H9 (cell line): ENCODE measurements at regions not wholly inside any gene's neighbourhood (a gene's known extent, or its start where the extent isn't known, plus 50 kb on each side); places are given as distances from the start of the nearest gene placed in this dataset.

Source experiments
- DNase-seq: peaks from one replicate; pipeline ENCODE4 v3.0.0-alpha.2; 2017
- H2AFZ ChIP-seq: one replicate; pipeline ENCODE4 v1.6.1; 2013; ENCODE audit warnings: mild to moderate bottlenecking, low read length, control low read depth, moderate library complexity
- H2AK5ac ChIP-seq: 2 replicates; pipeline ENCODE4 v1.6.1; 2013; ENCODE audit warnings: low read length, control low read depth, mixed read lengths; ENCODE audit not compliant: insufficient read length
- H2BK120ac ChIP-seq: one replicate; pipeline ENCODE4 v1.6.1; 2013; ENCODE audit warnings: low read depth, mild to moderate bottlenecking, low read length, control low read depth, inconsistent platforms; ENCODE audit not compliant: poor library complexity, severe bottlenecking
- H2BK12ac ChIP-seq: 2 replicates; pipeline ENCODE4 v1.6.1; 2013; ENCODE audit warnings: low read length, control low read depth, mixed read lengths, low read depth; ENCODE audit not compliant: insufficient read length
- H2BK15ac ChIP-seq: 2 replicates; pipeline ENCODE4 v1.6.1; 2013; ENCODE audit warnings: low read depth, low read length, control low read depth
- H2BK20ac ChIP-seq: one replicate; pipeline ENCODE4 v1.6.1; 2013; ENCODE audit warnings: low read depth, mild to moderate bottlenecking, low read length, control low read depth, inconsistent platforms; ENCODE audit not compliant: poor library complexity, severe bottlenecking
- H2BK5ac ChIP-seq: 2 replicates; pipeline ENCODE4 v1.6.1; 2013; ENCODE audit warnings: low read length, control low read depth, mixed read lengths; ENCODE audit not compliant: insufficient read length
- H3K14ac ChIP-seq: 2 replicates; pipeline ENCODE4 v1.6.1; 2013; ENCODE audit warnings: low read length, control low read depth; ENCODE audit not compliant: insufficient read depth
- H3K18ac ChIP-seq: 2 replicates; pipeline ENCODE4 v1.6.1; 2013; ENCODE audit warnings: low read depth, mild to moderate bottlenecking, mixed read lengths, low read length, control low read depth; ENCODE audit not compliant: insufficient read length
- H3K23ac ChIP-seq: 2 replicates; pipeline ENCODE4 v1.6.1; 2013; ENCODE audit warnings: low read length, control low read depth, mixed read lengths, low read depth; ENCODE audit not compliant: insufficient read length
- H3K23me2 ChIP-seq: 2 replicates; pipeline ENCODE4 v1.6.1; 2013; ENCODE audit warnings: low read depth, mild to moderate bottlenecking, mixed read lengths, low read length, control low read depth; ENCODE audit not compliant: insufficient read length, poor library complexity, severe bottlenecking
- H3K27ac ChIP-seq: 2 replicates; pipeline ENCODE4 v1.5.1; 2013; ENCODE audit warnings: low read length, control low read depth, mixed read lengths, low read depth; ENCODE audit not compliant: insufficient read length
- H3K27me3 ChIP-seq: 2 replicates; pipeline ENCODE4 v1.6.1; 2013; ENCODE audit warnings: low read length, control low read depth, inconsistent platforms; ENCODE audit not compliant: insufficient read depth
- H3K4ac ChIP-seq: 2 replicates; pipeline ENCODE4 v1.6.1; 2013; ENCODE audit warnings: low read depth, mild to moderate bottlenecking, control low read depth, inconsistent platforms, low read length, moderate library complexity
- H3K4me1 ChIP-seq: 2 replicates; pipeline ENCODE4 v1.6.1; 2013; ENCODE audit warnings: low read length, control low read depth, inconsistent platforms; ENCODE audit not compliant: insufficient read depth
- H3K4me2 ChIP-seq: 2 replicates; pipeline ENCODE4 v1.6.1; 2013; ENCODE audit warnings: low read length, control low read depth, mixed read lengths; ENCODE audit not compliant: insufficient read length, insufficient read depth
- H3K56ac ChIP-seq: 2 replicates; pipeline ENCODE4 v1.6.1; 2013; ENCODE audit warnings: low read depth, mild to moderate bottlenecking, mixed read lengths, low read length, control low read depth; ENCODE audit not compliant: insufficient read length
- H3K79me1 ChIP-seq: 2 replicates; pipeline ENCODE4 v1.6.1; 2013; ENCODE audit warnings: low read depth, mild to moderate bottlenecking, moderate library complexity, low read length, control low read depth, inconsistent platforms; ENCODE audit not compliant: insufficient read depth, poor library complexity, severe bottlenecking
- H3K79me2 ChIP-seq: 2 replicates; pipeline ENCODE4 v1.6.1; 2013; ENCODE audit warnings: low read length, control low read depth, inconsistent platforms; ENCODE audit not compliant: insufficient read depth
- H3K9ac ChIP-seq: 2 replicates; pipeline ENCODE4 v1.6.1; 2013; ENCODE audit warnings: low read length, control low read depth, mixed read lengths; ENCODE audit not compliant: insufficient read length; ENCODE audit errors: extremely low read depth
- H3K9me3 ChIP-seq: one replicate; pipeline ENCODE4 v1.6.1; 2013; ENCODE audit warnings: low read depth, low read length, inconsistent platforms; ENCODE audit not compliant: control insufficient read depth
- H3T11ph ChIP-seq: one replicate; pipeline ENCODE4 v1.6.1; 2013; ENCODE audit warnings: mild to moderate bottlenecking, low read length, control low read depth, inconsistent platforms
- H4K20me1 ChIP-seq: one replicate; pipeline ENCODE4 v1.6.1; 2013; ENCODE audit not compliant: control insufficient read depth, insufficient read length, insufficient read depth
- H4K5ac ChIP-seq: 2 replicates; pipeline ENCODE4 v1.6.1; 2013; ENCODE audit warnings: low read depth, mild to moderate bottlenecking, mixed read lengths, low read length, control low read depth; ENCODE audit not compliant: insufficient read length
- H4K8ac ChIP-seq: replicated peaks from 2 replicates; pipeline ENCODE4 v1.6.1; 2013; ENCODE audit warnings: low read length, control low read depth, mixed read lengths, low read depth; ENCODE audit not compliant: insufficient read length
- H4K91ac ChIP-seq: 2 replicates; pipeline ENCODE4 v1.6.1; 2013; ENCODE audit warnings: low read depth, mild to moderate bottlenecking, moderate library complexity, mixed read lengths, low read length, control low read depth; ENCODE audit not compliant: insufficient read length
- H3K27ac Mint-ChIP-seq, 3 experiments: 2 replicates in 2 of 3; 3 replicates in 1 of 3; pipeline ENCODE4 v1.8.0; 2020 to 2021; ENCODE audit warnings: mixed read lengths in 3 of 3, mild to moderate bottlenecking in 1 of 3, moderate library complexity in 1 of 3
- H3K27me3 Mint-ChIP-seq: 2 replicates; pipeline ENCODE4 v1.8.0; 2021; ENCODE audit warnings: low read depth, mild to moderate bottlenecking, moderate library complexity, mixed read lengths
- H3K36me3 Mint-ChIP-seq, 3 experiments: 2 replicates in 2 of 3; 3 replicates in 1 of 3; pipeline ENCODE4 v1.8.0; 2020 to 2021; ENCODE audit warnings: low read depth in 3 of 3, mixed read lengths in 3 of 3; ENCODE audit not compliant: insufficient read depth in 1 of 3
- H3K4me1 Mint-ChIP-seq, 2 experiments: 2 replicates each; pipeline ENCODE4 v1.8.0; 2020; ENCODE audit warnings: mixed read lengths in 2 of 2
- H3K4me3 Mint-ChIP-seq, 2 experiments: 2 replicates in 1 of 2; 3 replicates in 1 of 2; pipeline ENCODE4 v1.8.0; 2020 to 2021; ENCODE audit warnings: mild to moderate bottlenecking in 2 of 2, mixed read lengths in 2 of 2, moderate library complexity in 1 of 2
- H3K9me3 Mint-ChIP-seq, 2 experiments: 2 replicates in 1 of 2; 3 replicates in 1 of 2; pipeline ENCODE4 v1.8.0; 2020; ENCODE audit warnings: mild to moderate bottlenecking in 2 of 2, mixed read lengths in 2 of 2, moderate library complexity in 1 of 2
- WGBS: extraction: QIAGEN DNeasy Blood & Tissue Kit; methylation state at CpG from one replicate; pipeline ENCODE4 v1.1.7; 2013; ENCODE audit warnings: missing lambda C conversion rate, low lambda C conversion rate, mixed read lengths; ENCODE audit not compliant: insufficient read length; ENCODE audit errors: extremely low coverage; 5-methylcytosine and 5-hydroxymethylcytosine counted together
- TF ChIP-seq, protein P1 (sequence below): fragments of 200-600 bp; sonication (generic); conservative IDR thresholded peaks from 3 replicates; pipeline ENCODE4 v1.8.0; 2021; ENCODE audit warnings: antibody characterized with exemption, mild to moderate bottlenecking

GRCh38 chr6:94245395-94245794 lies 826.0 kb upstream of the EPHA7 start:
- Histone ChIP-seq H3K27ac (no peak overlapping the region), H3K4me1 (no peaks in the 10 kb centered on the region), H2BK15ac (no peak overlapping the region), H3K23ac (no peak overlapping the region), H3K18ac (no peak overlapping the region), H3K14ac (no peak overlapping the region), H3K79me2 (no peaks in the 10 kb centered on the region), H4K5ac (no peak overlapping the region), H2BK120ac (no peak overlapping the region), H2BK20ac (no peak overlapping the region), H3K4me2 (no peak overlapping the region), H4K8ac (no peak overlapping the region), H3K27me3 (no peaks in the 10 kb centered on the region), H2AK5ac (no peak overlapping the region), H3K9me3 (no peaks in the 10 kb centered on the region), H4K91ac (no peak overlapping the region), H2AFZ (no peak overlapping the region), H3K23me2 (no peaks in the 10 kb centered on the region), H4K20me1 (no peaks in the 10 kb centered on the region), H3K4ac (no peak overlapping the region), H3K56ac (no peak overlapping the region), H3T11ph (no peak overlapping the region), H3K9ac (no peak overlapping the region), H3K79me1 (no peaks in the 10 kb centered on the region), H2BK12ac (no peak overlapping the region), H2BK5ac (no peak overlapping the region)
- no peaks in the 10 kb centered on the region for H3K27me3 Mint-ChIP-seq
- no peak for DNase-seq
- TF ChIP-seq, protein P1, sequence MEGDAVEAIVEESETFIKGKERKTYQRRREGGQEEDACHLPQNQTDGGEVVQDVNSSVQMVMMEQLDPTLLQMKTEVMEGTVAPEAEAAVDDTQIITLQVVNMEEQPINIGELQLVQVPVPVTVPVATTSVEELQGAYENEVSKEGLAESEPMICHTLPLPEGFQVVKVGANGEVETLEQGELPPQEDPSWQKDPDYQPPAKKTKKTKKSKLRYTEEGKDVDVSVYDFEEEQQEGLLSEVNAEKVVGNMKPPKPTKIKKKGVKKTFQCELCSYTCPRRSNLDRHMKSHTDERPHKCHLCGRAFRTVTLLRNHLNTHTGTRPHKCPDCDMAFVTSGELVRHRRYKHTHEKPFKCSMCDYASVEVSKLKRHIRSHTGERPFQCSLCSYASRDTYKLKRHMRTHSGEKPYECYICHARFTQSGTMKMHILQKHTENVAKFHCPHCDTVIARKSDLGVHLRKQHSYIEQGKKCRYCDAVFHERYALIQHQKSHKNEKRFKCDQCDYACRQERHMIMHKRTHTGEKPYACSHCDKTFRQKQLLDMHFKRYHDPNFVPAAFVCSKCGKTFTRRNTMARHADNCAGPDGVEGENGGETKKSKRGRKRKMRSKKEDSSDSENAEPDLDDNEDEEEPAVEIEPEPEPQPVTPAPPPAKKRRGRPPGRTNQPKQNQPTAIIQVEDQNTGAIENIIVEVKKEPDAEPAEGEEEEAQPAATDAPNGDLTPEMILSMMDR, result 0 out of 3 replicates have a peak, but pooled peaks have one; percentile 18
- H3K27ac Mint-ChIP-seq, result no peak overlapping the region
- no peaks in the 10 kb centered on the region; a peak in 1 of 7 replicates for H3K36me3 Mint-ChIP-seq
- no CpG with 5 or more reads among the region's 4 CpGs for WGBS
- H3K4me3 Mint-ChIP-seq, result no peak overlapping the region
- H3K4me1 Mint-ChIP-seq, result no peaks in the 10 kb centered on the region
- peaks cover 0 to 5% of the 10 kb centered on the region in 2 experiments; a peak in 1 of 5 replicates for H3K9me3 Mint-ChIP-seq
